Thyroid gland (tissue), 4 donors: ENCODE measurements at regions not wholly inside any gene's neighbourhood (a gene's known extent, or its start where the extent isn't known, plus 50 kb on each side); places are given as distances from the start of the nearest gene placed in this dataset.

ENCODE experiments used
- CTCF ChIP-seq, 6 experiments: fragments of 200-600 bp in 3 of 6; fragments of 450-650 bp in 3 of 6; sonication (generic) in 3 of 6; IDR thresholded peaks; one replicate each; pipeline ENCODE4 v1.5.1; 2016 to 2019; ENCODE audit warnings: antibody characterized with exemption in 6 of 6, mild to moderate bottlenecking in 2 of 6, inconsistent platforms in 1 of 6, moderate library complexity in 1 of 6
- POLR2A ChIP-seq, 2 donors: fragments of 450-650 bp; IDR thresholded peaks; one replicate each; pipeline ENCODE4 v1.6.1; 2017; ENCODE audit warnings: antibody characterized with exemption in 2 of 2, mild to moderate bottlenecking in 2 of 2, moderate library complexity in 1 of 2

- TF ChIP-seq CTCF (IDR thresholded peaks at IDR 0.05), result no peak
- TF ChIP-seq POLR2A (IDR thresholded peaks at IDR 0.05), result no peak
Measured at GRCh38 chr5:89064736-89065135, 181.8 kb upstream of the MEF2C start.
